PFSK-1 (cell line): ENCODE measurements at regions not wholly inside any gene's neighbourhood (a gene's known extent, or its start where the extent isn't known, plus 50 kb on each side); places are given as distances from the start of the nearest gene placed in this dataset.

Source experiments
- FOXP2 ChIP-seq: optimal IDR thresholded peaks from 2 replicates; pipeline ENCODE3; 2011; ENCODE audit warnings: borderline replicate concordance, control low read depth, inconsistent platforms; ENCODE audit not compliant: insufficient read depth; ENCODE audit errors: extremely low read length, extremely low read depth
- POLR2AphosphoS5 ChIP-seq: IDR thresholded peaks from 2 replicates; pipeline ENCODE4 v1.6.1; 2012; ENCODE audit warnings: low read depth, mild to moderate bottlenecking, control low read depth, low read length, moderate library complexity
- REST ChIP-seq, 2 experiments: IDR thresholded peaks; 2 replicates each; pipeline versions ENCODE4 v1.6.1 to v1.8.0; 2011 to 2012; ENCODE audit warnings: low read depth in 2 of 2, low read length in 2 of 2, control low read depth in 1 of 2, inconsistent platforms in 1 of 2, mild to moderate bottlenecking in 1 of 2, moderate library complexity in 1 of 2; ENCODE audit not compliant: insufficient read depth in 1 of 2
- SIN3A ChIP-seq: IDR thresholded peaks from 2 replicates; pipeline ENCODE4 v1.6.1; 2012; ENCODE audit warnings: mild to moderate bottlenecking, low read length, moderate library complexity, borderline replicate concordance; ENCODE audit not compliant: insufficient read depth
- TAF1 ChIP-seq: IDR thresholded peaks from 2 replicates; pipeline ENCODE4 v1.6.1; 2012; ENCODE audit warnings: low read length, control low read depth, borderline replicate concordance; ENCODE audit not compliant: insufficient read depth

DNA sequence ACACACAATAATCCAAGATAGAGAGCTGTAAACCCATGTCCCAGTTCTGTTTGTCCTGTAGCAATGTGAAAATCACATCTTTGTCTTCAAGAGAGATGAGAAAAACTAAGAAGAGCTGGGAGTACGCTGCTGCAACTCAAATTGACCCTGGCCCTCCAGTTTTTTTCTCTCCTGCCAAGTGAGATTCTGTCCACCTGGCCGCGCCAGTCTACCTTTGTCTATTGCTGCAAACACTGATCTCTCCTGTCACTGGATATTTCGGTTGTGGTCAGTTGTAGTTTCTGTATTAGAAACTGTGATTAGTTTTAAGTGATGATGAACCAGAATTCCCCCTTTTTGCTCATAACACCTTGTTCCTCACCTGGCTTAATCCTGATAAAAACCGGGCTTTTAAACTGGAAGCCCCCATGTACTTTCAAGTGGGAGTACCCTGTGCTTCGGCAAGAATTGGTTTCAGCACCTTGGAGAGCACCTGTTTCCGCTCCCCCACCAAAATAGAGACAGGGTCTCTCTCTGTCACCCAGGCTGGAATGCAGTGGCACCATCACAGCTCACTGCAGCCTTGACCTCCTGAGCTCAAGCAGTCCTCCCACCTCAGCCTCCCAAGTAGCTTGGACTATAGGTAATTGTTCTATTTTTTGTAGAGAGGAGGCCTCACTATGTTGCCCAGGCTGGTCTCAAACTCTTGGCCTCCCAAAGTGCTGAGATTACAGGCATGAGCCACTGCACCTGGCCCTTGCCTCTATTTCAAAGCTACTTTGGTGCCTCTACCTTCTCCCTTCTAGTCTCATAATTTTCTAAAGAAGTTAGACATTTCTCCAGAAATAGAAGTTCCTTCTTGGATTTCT, 156.8 kb downstream of the PHETA1 start:
- TF ChIP-seq REST (IDR thresholded peaks at IDR 0.05; ENCODE audit: insufficient read depth in 1 of 2, low read depth in 2 of 2, low read length in 2 of 2) (peak; percentile 78 to 93), FOXP2 (no peak)

DNA sequence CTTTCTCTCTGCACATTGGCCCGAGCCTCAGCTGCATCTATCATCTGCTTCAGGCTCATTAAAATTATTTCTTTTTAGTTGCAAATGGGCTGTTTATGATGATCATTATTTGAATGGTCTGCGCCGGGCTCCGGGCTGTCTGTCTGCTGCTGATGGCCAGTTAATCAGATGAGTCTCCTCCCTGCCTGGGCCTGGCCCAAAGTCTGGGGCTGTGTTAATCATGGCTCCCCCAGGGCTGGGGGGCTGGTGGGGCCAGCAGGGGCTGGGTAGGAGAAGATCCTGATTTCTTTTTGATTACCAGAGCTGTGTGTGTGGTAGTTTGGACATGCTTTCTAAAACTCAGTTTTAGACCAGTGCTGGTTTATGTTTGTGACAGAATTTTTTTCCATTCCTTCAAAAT, 159.1 kb downstream of the PHETA1 start:
- TF ChIP-seq SIN3A (no peak), REST (IDR thresholded peaks at IDR 0.05; ENCODE audit: insufficient read depth in 1 of 2, low read depth in 2 of 2, low read length in 2 of 2) (no peak), POLR2AphosphoS5 (no peak), FOXP2 (no peak), TAF1 (no peak)

DNA sequence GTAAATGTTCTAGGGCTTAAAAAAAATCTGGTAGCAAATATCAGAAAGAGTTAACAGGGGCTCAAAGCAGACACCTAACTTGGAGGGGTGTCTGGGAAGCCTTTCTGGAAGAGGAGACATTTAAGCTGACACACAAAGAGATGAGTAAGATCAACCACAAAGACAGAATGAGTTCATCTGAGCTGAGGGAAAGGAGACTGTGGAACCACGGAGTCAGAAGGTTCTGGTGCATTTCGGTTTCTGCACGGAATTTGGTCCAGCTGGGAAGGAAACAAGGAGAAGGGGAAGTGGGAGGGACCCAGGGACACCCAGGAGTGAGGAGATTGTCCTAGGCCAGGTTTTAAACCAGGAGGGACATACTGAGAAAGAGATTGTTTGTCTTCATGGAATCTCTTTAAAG, 161.1 kb downstream of the PHETA1 start:
- TF ChIP-seq FOXP2: no peak
- TF ChIP-seq TAF1: no peak
- TF ChIP-seq POLR2AphosphoS5: no peak
- TF ChIP-seq SIN3A: no peak
- TF ChIP-seq REST (IDR thresholded peaks at IDR 0.05; ENCODE audit: insufficient read depth in 1 of 2, low read depth in 2 of 2, low read length in 2 of 2): no peak

GRCh38 chr12:111204788-111205241, 164.1 kb downstream of the PHETA1 start:
- TF ChIP-seq POLR2AphosphoS5 (no peak), FOXP2 (no peak), TAF1 (no peak), REST (IDR thresholded peaks at IDR 0.05; ENCODE audit: insufficient read depth in 1 of 2, low read depth in 2 of 2, low read length in 2 of 2) (no peak), SIN3A (no peak)

DNA sequence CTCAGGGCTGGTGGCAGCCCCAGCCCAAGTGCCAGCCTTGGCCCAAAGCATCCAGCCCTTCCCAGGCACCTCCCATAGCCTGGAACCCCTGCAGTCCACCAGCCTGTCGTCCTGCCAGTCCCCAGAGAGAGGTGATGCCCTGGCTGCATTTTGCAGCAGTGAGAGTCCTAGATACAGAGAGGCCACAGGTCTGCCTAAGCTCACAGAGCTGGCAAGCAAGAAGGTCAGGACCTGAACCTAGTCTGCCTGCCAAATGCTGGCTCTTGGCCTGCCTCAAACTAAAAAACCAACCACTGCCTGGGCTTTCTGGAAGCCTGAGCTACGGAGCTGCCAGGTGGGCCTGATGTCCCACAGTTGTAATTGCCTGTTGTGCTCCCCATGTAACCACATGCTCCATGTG, 164.9 kb downstream of the PHETA1 start:
- no peak for TF ChIP-seq TAF1
- no peak for TF ChIP-seq FOXP2
- no peak for TF ChIP-seq SIN3A
- TF ChIP-seq REST (IDR thresholded peaks at IDR 0.05; ENCODE audit: insufficient read depth in 1 of 2, low read depth in 2 of 2, low read length in 2 of 2): no peak
- TF ChIP-seq POLR2AphosphoS5: no peak
